Amniotic stem cell (primary cell): ENCODE measurements at regions not wholly inside any gene's neighbourhood (a gene's known extent, or its start where the extent isn't known, plus 50 kb on each side); places are given as distances from the start of the nearest gene placed in this dataset.
"Not testable (repeated sequence)": the region's sequence is repeated elsewhere in the genome, so short reads cannot be mapped to it uniquely, and the experiment has no call there.

Experiments
- DNase-seq: peaks from one replicate; lab custom pipeline; 2025; lab: John Stamatoyannopoulos, UW

GRCh38 chr5:154620411-154620810 lies 134.8 kb upstream of the LARP1 start:
- DNase-seq, result no peak

DNA sequence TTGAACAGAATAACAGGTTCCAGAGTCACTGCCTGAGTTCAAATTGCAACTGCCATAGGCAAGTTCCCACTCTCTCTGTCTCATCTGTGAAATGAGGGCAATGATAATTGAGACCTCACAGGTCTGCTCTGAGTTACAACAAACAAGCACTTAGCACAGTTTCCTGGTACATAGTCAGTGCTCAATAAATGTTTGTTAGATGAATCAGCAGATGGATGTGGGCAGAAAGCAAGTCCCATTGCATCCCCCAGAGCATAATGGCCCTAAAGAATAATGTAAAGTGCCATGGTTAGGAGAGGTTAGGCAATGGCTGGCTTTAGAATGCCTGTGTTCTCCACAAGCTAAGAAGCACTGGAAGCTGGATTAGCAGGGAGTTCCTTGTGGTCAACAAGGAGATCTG lies 136.5 kb upstream of the LARP1 start:
- no peak for DNase-seq

- no peak for DNase-seq
Measured at GRCh38 chr5:154614595-154614994, 136.6 kb upstream of the HAND1 start.

DNA sequence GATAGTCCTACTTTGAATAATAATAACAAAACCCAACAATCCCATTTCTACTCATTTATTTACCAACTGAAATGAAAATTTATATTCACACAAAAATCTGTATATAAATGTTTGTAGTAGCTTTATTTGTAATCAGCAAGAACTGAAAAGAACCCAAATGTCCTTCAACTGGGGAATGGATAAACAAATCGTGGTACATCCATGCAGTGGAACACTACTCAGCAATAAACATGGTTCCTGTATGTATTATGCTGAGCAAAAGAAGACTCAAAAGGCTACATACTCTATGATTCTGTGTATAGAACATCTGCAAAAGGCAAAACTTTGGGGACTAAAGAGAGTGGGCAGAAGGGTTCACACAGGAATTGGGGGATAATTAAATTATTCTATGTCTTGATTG lies 136.1 kb upstream of the HAND1 start:
- no peak for DNase-seq

- no peak for DNase-seq
Measured at GRCh38 chr5:154612666-154613065, 134.6 kb upstream of the HAND1 start.

GRCh38 chr5:154611341-154611767 lies 133.3 kb upstream of the HAND1 start:
- DNase-seq, result no peak

DNA sequence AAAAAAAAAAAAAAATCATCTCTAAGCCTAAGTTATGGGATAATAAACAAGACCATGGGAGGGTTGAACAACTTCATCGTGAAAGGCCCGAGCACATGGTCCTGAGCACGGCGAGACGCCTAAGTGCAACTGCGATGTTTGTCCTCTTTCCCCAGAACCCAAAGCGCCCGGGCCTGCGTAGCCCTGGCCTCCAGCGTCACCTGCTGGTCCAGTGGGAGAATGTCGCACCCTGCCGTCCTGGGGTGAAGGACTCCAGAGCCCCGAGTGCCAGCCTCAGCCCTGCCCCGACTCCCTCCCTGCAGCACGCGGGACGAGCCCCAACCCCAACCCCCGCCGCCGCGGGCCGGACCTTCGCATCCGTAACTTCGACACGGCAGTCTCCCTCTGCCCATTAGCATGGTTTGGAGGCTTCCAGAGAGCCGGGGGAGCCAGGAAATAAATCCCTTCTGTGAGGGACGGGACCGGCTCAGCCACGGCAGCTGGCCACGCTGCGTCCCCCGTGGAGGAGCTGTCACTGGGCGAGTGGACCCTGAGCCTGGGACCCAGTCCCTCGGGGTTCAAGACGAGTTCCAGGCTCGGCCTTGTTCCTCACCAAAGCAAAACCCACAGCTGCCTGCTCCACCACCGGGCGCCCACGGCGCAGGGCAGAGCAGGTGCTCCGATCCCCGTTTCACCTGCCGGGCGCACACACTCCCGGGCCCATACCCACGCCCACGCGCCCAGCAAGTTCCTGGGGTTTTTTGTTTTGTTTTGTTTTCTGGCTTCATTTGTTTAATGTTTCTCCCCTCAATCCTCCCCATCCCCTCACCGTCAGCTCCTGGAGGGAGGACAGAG lies 132.5 kb upstream of the HAND1 start:
- peak; percentile 43 for DNase-seq

DNA sequence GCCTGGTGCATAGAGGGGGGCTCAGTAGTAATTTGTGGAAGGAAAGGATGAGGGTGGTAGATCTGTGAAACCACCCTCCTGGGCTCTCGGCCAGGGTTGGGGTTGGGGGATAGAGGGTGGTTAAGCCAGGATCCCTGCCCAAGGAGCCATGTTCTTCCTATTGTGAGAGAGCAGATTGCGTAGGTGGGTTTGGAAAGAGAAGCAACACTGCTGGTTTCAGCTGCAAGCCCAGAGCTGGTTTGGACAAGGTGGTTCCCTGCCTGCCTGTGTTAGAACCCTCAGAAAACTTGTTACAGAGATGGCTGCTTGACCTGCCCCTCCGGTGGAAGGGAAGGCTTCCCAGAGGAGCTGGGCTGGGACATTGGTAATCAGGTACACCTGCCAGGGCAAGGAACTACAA lies 131.2 kb upstream of the HAND1 start:
- DNase-seq, result no peak

DNA sequence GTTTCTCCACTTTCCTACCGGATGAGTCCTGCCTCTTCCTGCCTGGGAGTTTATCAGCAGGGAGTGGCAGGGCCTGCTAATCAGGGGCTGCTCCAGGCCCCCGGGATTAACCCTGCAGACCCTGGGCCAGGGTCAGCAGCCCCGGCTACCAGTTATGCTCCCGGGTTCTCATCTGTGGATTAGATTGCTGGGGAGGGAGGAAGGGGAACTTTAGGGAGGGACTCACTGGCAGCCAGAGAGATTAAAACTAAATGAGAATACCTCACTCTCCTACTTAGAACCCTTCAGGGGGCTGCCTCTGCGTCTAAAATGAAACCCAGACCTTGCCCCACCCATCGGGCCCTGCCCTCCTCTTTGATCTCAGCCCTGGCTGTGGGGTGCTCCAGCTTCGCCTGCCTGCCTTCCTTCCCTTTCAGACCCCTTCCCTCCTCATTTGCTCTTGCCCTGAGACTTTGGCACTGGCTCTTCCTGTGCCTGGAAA lies 130.5 kb upstream of the HAND1 start:
- no peak for DNase-seq

DNA sequence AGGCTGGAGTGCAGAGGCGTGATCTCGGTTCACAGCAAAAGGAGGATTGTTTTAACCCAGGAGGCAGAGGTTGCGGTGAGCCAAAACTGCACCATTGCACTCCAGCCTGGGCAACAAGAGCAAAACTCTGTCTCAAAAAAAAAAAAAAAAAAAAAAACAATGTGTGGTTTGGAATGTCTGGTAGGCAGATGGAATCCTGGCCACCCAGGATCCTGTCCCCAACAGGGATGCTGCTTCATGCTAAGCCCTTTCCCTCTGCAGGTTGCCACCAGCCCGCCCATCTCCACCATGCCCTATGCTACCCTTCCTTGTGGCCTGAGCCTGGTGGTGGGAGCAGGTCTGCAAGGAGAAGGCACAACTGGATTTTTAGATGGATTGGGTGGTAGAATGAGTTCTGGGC lies 129.7 kb upstream of the HAND1 start:
- no peak for DNase-seq

- no peak for DNase-seq
Measured at GRCh38 chr5:154606246-154606645, 128.2 kb upstream of the HAND1 start.

DNA sequence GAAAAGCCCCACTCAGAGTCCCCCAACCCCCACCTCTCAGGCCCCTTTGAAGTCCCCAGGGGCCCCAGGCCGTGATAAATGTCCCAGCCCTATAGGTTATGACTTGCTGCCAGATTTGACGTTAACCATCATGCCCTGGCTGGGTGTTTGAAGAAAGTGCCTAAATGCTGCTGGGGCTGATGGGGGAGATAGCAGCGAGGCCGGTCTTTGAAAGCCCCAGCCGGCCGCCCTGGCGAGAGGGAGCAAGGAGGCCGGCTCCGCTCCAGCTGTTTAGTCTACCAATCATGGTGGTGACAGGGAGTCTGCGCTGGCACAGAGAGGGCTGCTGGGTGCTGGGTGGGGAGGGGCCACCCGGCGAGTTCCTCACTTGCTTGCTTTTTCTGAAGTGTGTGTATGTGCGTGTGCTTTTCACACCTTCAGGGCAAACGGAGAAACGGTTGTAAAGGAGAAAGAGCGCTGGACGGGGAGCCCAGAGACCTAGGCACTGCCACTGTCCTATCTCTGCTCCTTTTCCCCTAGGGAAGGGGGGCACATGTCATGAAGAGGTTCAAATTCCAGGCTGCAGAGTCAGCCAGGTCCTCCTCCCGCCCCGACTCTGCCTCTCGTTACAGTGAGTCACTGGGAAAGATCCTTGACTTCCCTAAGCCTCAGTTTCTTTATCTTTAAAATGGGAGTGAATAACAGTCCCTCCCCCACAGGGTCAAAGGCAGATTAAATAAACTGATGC lies 126.1 kb upstream of the HAND1 start:
- no peak for DNase-seq

GRCh38 chr5:154603485-154603884 lies 125.5 kb upstream of the HAND1 start:
- no peak for DNase-seq

GRCh38 chr5:154603011-154603410 lies 125.0 kb upstream of the HAND1 start:
- DNase-seq, result no peak

DNA sequence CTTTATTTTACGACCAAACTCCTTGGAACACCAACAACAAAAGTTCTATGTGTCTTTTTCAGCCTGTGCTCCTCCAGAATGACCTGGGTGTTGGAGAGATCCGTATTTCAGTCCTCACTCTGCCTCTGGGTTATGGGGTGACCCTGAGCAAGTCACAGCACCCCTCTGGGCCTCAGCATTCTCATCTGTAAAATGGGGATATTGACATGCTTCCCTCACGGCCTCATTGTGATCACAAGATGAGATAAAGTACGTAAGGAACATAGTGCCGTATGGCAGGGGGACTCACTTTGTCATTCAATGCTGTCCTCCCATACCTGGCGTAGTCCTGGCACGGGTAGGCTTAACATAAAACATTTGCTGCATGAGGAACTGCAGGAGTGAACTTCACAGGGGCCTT lies 123.0 kb upstream of the HAND1 start:
- DNase-seq, result no peak

DNA sequence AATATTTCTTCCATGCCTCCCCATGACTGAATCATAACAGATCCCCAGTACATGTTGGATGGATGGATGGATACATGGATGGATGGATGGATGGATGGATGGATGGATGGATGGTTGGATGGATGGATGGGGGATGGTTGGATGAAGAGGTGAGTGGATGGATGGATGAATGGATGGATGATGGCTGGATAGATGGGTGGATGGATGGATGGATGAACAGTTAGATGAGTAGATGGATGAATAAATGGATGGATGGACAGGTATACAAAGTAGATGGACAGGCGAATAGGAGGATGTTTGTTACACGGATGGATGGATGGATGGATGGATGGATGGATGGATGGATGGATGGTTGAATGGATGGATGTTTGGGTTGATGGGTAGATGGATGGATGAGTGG lies 120.0 kb upstream of the HAND1 start:
- DNase-seq, result no peak

DNA sequence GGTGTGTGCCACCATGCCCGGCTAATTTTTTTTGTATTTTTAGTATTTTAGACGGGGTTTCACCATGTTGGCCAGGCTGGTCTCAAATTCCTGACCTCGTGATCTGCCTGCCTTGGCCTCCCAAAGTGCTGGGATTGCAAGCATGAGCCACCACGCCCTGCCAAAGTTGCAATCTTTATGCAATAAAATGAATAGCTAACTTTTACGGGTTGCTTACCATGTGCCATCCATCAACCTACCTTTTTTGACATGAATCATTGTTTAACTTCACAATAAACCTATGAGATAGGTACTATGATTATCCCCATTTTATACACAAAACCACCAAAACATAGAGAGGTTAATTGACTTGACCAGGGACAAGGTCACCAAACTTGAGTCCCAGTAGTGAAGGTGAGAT lies 118.8 kb upstream of the HAND1 start:
- not testable (repeated sequence) for DNase-seq

GRCh38 chr5:154595662-154596061 lies 117.6 kb upstream of the HAND1 start:
- no peak for DNase-seq

GRCh38 chr5:154593796-154594195 lies 115.8 kb upstream of the HAND1 start:
- DNase-seq, result no peak

GRCh38 chr5:154593071-154593470 lies 115.0 kb upstream of the HAND1 start:
- peak; percentile 12 for DNase-seq

GRCh38 chr5:154590093-154590724 lies 112.2 kb upstream of the HAND1 start:
- DNase-seq, result no peak

DNA sequence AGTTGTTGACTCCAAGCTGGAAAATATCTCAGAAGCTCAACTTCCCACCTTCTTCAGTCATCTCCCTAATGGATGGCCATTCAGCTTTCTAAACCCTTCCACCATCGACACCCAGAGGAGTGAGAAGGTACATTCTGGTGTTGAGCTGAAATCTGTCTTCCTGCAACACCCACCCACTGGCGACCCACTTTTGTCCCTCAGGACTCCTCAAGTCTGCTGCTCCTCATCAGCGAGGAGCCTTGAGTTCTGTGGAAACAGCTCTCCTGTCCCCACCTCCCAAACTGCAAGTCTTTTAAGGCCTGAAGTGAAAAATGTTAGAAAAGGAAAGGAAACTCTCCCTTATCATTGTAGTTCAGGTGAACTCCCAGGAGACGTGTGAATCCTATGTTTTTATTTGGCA lies 111.5 kb upstream of the HAND1 start:
- no peak for DNase-seq
